ENCODE measurements at regions not wholly inside any gene's neighbourhood (a gene's known extent, or its start where the extent isn't known, plus 50 kb on each side); places are given as distances from the start of the nearest gene placed in this dataset.

DNA sequence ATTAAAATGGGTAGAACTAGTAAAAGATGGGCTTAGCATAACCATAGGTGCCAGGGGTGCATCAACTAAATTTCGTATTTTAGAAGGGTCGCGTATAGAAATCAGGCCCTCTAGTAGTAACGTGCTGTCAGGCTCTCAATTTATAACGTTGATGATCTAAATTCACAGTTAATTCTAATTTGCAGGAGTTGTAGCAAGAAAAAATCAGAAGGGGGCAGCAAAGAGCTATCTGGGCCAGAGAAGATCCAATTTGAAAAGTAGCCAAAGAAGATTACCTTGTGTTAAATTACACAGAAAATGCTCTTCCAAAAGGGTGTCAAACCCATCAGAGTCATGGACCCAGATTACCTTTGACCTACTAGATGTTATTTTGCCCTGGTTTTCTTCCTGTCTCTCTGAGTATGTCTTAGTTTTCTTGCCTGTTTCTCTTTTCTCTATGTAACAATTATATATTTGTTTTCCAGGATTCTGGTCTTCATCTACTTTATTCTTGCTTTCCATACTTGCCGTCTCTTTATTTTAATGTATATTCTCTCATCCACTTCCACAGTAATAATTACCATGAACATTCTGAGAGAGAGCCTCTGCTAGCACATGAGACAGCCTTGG lies 1030.9 kb downstream of the AMY1C start:
- ChIA-PET CTCF (interaction anchor here (0.7 to 3.4 kb wide), 11 partner anchors 13 to 1013 kb away, joined by 3 to 49 read pairs (median 4); no protein-coding TSS in a partner anchor), SMC1A (ENCODE audit: uncharacterized antibody, unreplicated experiment) (interaction anchor here (1.0 to 3.1 kb wide), 12 partner anchors 10 to 408 kb away, joined by 3 to 31 read pairs (median 4); no protein-coding TSS in a partner anchor), POLR2A (no interaction called here), RAD21 (ENCODE audit: unreplicated experiment) (interaction anchor here (0.7 to 3.4 kb wide), 6 partner anchors 12 to 1013 kb away, joined by 3 to 28 read pairs (median 8); no protein-coding TSS in a partner anchor)
- no peak overlapping the region for H3K27ac ChIP-seq (ENCODE audit: control insufficient read depth, insufficient read depth)
- no peak overlapping the region for H3K4me2 ChIP-seq (ENCODE audit: control insufficient read depth, insufficient read depth)
- TF ChIP-seq SMC3 (IDR thresholded peaks at IDR 0.05; ENCODE audit: borderline replicate concordance, low read length) (peak; percentile 83), RAD21 (IDR thresholded peaks at IDR 0.05; ENCODE audit: insufficient read depth, low read depth, low read length) (peak; percentile 96), RB1 (IDR thresholded peaks at IDR 0.05; ENCODE audit: borderline replicate concordance) (peak; percentile 46; the same call in 1 of the 2 replicates)
- TF ChIP-seq, protein P1, sequence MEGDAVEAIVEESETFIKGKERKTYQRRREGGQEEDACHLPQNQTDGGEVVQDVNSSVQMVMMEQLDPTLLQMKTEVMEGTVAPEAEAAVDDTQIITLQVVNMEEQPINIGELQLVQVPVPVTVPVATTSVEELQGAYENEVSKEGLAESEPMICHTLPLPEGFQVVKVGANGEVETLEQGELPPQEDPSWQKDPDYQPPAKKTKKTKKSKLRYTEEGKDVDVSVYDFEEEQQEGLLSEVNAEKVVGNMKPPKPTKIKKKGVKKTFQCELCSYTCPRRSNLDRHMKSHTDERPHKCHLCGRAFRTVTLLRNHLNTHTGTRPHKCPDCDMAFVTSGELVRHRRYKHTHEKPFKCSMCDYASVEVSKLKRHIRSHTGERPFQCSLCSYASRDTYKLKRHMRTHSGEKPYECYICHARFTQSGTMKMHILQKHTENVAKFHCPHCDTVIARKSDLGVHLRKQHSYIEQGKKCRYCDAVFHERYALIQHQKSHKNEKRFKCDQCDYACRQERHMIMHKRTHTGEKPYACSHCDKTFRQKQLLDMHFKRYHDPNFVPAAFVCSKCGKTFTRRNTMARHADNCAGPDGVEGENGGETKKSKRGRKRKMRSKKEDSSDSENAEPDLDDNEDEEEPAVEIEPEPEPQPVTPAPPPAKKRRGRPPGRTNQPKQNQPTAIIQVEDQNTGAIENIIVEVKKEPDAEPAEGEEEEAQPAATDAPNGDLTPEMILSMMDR (IDR thresholded peaks at IDR 0.05 in 2 of 3, conservative IDR thresholded peaks at IDR 0.05 in 1 of 3; ENCODE audit: control insufficient read depth in 2 of 3, extremely low read depth in 1 of 3, insufficient read depth in 1 of 3, low read depth in 3 of 3, low read length in 3 of 3), result peak; percentile 70 to 79 (median 79)
- TF ChIP-seq, protein P2, sequence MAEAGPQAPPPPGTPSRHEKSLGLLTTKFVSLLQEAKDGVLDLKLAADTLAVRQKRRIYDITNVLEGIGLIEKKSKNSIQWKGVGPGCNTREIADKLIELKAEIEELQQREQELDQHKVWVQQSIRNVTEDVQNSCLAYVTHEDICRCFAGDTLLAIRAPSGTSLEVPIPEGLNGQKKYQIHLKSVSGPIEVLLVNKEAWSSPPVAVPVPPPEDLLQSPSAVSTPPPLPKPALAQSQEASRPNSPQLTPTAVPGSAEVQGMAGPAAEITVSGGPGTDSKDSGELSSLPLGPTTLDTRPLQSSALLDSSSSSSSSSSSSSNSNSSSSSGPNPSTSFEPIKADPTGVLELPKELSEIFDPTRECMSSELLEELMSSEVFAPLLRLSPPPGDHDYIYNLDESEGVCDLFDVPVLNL (IDR thresholded peaks at IDR 0.05; ENCODE audit: low read depth, low read length), result no peak
- in situ Hi-C loops (cut with MboI), result loop anchor here (10.0 kb wide), 1 partner anchor 1014 kb away; no protein-coding TSS in a partner anchor
- H3K36me3 ChIP-seq (ENCODE audit: control insufficient read depth in 2 of 2, insufficient read depth in 2 of 2, low read length in 1 of 2), result no peaks in the 10 kb centered on the region
- no peaks in the 10 kb centered on the region for H3K4me1 ChIP-seq (ENCODE audit: control insufficient read depth, insufficient read depth, low read length)
- no peaks in the 10 kb centered on the region for H4K20me1 ChIP-seq (ENCODE audit: control insufficient read depth, insufficient read depth)
- H2AFZ ChIP-seq (ENCODE audit: control insufficient read depth, low read depth, low read length), result no peak overlapping the region
- no peaks in the 10 kb centered on the region for H3K79me2 ChIP-seq (ENCODE audit: control insufficient read depth, insufficient read depth, low read length)
- intact Hi-C loops (cut with micrococcal nuclease; ENCODE audit: unreplicated experiment), result loop anchor here (1.0 to 5.0 kb wide), 5 partner anchors 98 to 1012 kb away; no protein-coding TSS in a partner anchor
- H3K9ac ChIP-seq (ENCODE audit: control insufficient read depth, insufficient read depth, low read length), result no peak overlapping the region
- ATAC-seq (peak; percentile 63), DNase-seq (ENCODE audit: low read depth, low spot score) (no peak), FAIRE-seq (peak; percentile 41)
- WGBS (ENCODE audit: insufficient coverage, insufficient replicate concordance, low lambda C conversion rate, missing lambda C conversion rate), result 2% methylated on average over 6 of the region's 6 CpGs
- no peaks in the 10 kb centered on the region for H3K9me3 ChIP-seq (replicated peaks; ENCODE audit: control insufficient read depth, insufficient read depth, low read length)
- no peaks in the 10 kb centered on the region for H3K27me3 ChIP-seq (replicated peaks in 1 of 2; ENCODE audit: control insufficient read depth in 2 of 2, insufficient read depth in 2 of 2, low read length in 1 of 2)
- no peak overlapping the region for H3K4me3 ChIP-seq
- no TSS peak for BruUV-seq (replicated peaks)

Measured in GM12878 (cell line).